ENCODE measurements at regions not wholly inside any gene's neighbourhood (a gene's known extent, or its start where the extent isn't known, plus 50 kb on each side); places are given as distances from the start of the nearest gene placed in this dataset.

DNA sequence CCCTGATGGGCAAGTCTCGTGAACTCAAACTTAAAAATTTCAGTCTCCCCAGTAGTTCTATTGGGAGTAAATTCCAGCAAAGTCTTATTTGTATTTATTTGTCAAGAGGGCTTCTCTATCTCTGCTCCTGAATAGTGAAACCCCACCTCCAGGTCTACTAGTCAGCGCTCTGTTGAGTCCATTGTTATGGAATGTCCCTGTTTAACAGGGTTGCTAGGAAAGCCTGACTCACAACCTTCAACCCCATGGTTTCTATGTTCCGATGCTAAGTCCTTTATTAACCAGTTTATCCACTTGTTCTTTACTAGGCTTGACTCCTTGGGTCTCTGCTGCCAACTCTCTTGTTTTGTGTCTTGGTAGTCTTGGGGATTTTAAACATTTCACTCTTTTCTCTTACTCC, 250.7 kb upstream of the MYOCD start:
- Histone ChIP-seq H3K27me3 (ENCODE audit: insufficient read depth, low read length, poor library complexity, severe bottlenecking) (no peaks in the 10 kb centered on the region), H3K9me3 (ENCODE audit: low read length) (no peaks in the 10 kb centered on the region), H3K27ac (ENCODE audit: low read depth, low read length) (no peak overlapping the region), H3K36me3 (ENCODE audit: insufficient read depth, low read length) (no peaks in the 10 kb centered on the region), H3K4me3 (ENCODE audit: low read length) (no peak overlapping the region), H3K4me1 (ENCODE audit: insufficient read depth, low read length) (no peaks in the 10 kb centered on the region)
- H3K36me3 Mint-ChIP-seq, result no peaks in the 10 kb centered on the region
- CTCF ChIA-PET, result no interaction called here
- POLR2A ChIA-PET, result no interaction called here
- no peak overlapping the region for H3K27ac Mint-ChIP-seq
- H3K9me3 Mint-ChIP-seq, result peaks cover 0 to 8% (median 6%) of the 10 kb centered on the region in 5 donors
- H3K4me3 Mint-ChIP-seq, result no peak overlapping the region
- H3K4me1 Mint-ChIP-seq, result no peaks in the 10 kb centered on the region
- DNase-seq, result no peak
- peaks cover 0 to 1% of the 10 kb centered on the region in 2 donors for H3K27me3 Mint-ChIP-seq

DNA sequence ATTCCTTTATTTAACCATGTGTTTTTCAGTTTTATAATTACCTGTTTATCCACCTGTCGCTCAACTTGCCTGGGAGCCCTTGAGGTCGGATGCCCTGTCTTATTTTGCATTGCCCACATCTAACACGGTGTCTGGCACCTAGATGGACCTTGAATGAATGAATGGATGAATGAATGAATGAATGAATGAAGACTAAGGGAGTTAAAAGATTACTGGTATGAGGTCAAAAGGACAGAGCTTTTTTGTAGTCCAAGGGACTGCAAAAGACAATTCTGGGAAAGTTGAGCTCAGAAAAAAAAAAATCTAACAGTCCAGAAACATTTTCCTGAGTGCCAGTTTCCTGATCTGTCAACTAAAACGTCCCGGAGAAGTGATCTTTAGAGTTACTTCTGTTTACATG, 244.6 kb upstream of the MYOCD start:
- POLR2A ChIA-PET, result no interaction called here
- Mint-ChIP-seq H3K36me3 (no peaks in the 10 kb centered on the region), H3K4me1 (no peaks in the 10 kb centered on the region)

DNA sequence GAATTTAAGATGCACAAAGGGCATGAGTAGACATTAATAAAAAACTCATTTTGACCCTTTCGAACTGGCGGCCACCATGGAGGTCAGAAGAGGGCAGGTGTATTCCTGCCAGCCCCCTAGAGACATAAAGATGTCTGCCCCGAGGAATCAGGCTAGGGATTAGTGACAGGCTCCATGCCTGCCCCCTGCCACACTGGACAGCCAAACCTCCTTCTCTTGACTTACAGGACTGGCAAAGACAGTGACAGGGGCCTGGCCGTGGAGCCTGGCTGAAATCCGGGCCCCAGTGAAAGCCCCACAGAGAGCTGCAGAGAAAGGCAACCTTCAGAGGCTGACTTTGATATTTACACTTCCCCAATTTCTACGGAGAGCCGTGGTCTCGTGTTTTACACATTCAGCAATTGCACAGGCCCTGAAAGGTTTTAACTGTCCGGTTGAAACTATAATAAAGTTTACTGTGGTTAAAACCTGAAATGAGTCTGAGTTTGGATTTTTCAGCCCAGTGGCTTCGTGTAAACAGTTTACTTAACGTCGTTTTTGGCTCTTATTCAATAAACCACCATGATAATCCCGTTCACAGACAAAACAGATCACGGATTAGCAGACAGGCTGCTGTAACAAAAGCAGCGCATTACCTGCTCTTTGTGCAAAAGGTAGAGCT, 243.9 kb upstream of the MYOCD start:
- DNase-seq, result no peak
- Mint-ChIP-seq H3K27ac (no peak overlapping the region), H3K36me3 (no peaks in the 10 kb centered on the region), H3K9me3 (peaks cover 6 to 19% (median 8%) of the 10 kb centered on the region in 5 donors), H3K4me1 (no peaks in the 10 kb centered on the region), H3K4me3 (no peak overlapping the region), H3K27me3 (peaks cover 0 to 1% of the 10 kb centered on the region in 2 donors)
- H3K27ac ChIP-seq (ENCODE audit: low read depth, low read length), result no peak overlapping the region
- H3K9me3 ChIP-seq (ENCODE audit: low read length), result no peaks in the 10 kb centered on the region
- no peak overlapping the region for H3K4me3 ChIP-seq (ENCODE audit: low read length)
- POLR2A ChIA-PET, result no interaction called here
- H3K36me3 ChIP-seq (ENCODE audit: insufficient read depth, low read length), result no peaks in the 10 kb centered on the region
- CTCF ChIA-PET, result no interaction called here
- H3K27me3 ChIP-seq (ENCODE audit: insufficient read depth, low read length, poor library complexity, severe bottlenecking), result no peaks in the 10 kb centered on the region
- H3K4me1 ChIP-seq (ENCODE audit: insufficient read depth, low read length), result no peaks in the 10 kb centered on the region

More for the DNA sequence above, 244.6 kb upstream of the MYOCD start:
- DNase-seq, result no peak
- H3K9me3 Mint-ChIP-seq, result peaks cover 4 to 19% (median 8%) of the 10 kb centered on the region in 5 donors
- Histone ChIP-seq H3K36me3 (ENCODE audit: insufficient read depth, low read length) (no peaks in the 10 kb centered on the region), H3K9me3 (ENCODE audit: low read length) (no peaks in the 10 kb centered on the region), H3K27me3 (ENCODE audit: insufficient read depth, low read length, poor library complexity, severe bottlenecking) (no peaks in the 10 kb centered on the region), H3K27ac (ENCODE audit: low read depth, low read length) (no peak overlapping the region), H3K4me3 (ENCODE audit: low read length) (no peak overlapping the region), H3K4me1 (ENCODE audit: insufficient read depth, low read length) (no peaks in the 10 kb centered on the region)
- CTCF ChIA-PET, result no interaction called here
- no peak overlapping the region for H3K4me3 Mint-ChIP-seq
- H3K27me3 Mint-ChIP-seq, result peaks cover 0 to 1% of the 10 kb centered on the region in 2 donors
- no peak overlapping the region for H3K27ac Mint-ChIP-seq

DNA sequence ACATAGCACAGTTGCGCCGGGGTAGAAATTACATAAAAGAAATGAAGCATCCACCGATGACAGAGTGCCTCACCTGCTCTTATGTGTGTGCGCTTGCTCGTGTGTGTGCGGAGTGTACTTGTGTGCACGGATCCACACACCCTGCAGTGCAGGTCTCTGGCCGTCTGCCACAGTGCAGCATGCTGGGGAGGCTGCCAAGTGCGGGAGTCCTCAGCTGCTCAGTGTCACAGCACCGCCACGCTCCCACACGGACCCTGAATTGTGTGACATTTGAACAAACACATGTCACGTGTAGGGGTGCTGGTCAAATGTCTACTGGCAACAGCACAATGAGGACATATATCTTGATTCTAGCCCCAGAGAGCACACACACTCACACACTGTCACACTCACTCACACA, 243.0 kb upstream of the MYOCD start:
- Histone ChIP-seq H3K36me3 (ENCODE audit: insufficient read depth, low read length) (no peaks in the 10 kb centered on the region), H3K27me3 (ENCODE audit: insufficient read depth, low read length, poor library complexity, severe bottlenecking) (no peaks in the 10 kb centered on the region), H3K27ac (ENCODE audit: low read depth, low read length) (no peak overlapping the region), H3K4me1 (ENCODE audit: insufficient read depth, low read length) (no peaks in the 10 kb centered on the region), H3K4me3 (ENCODE audit: low read length) (no peak overlapping the region), H3K9me3 (ENCODE audit: low read length) (no peaks in the 10 kb centered on the region)
- Mint-ChIP-seq H3K9me3 (peaks cover 6 to 19% (median 8%) of the 10 kb centered on the region in 5 donors), H3K36me3 (no peaks in the 10 kb centered on the region), H3K4me3 (no peak overlapping the region), H3K27me3 (peaks cover 0 to 1% of the 10 kb centered on the region in 2 donors), H3K27ac (no peak overlapping the region), H3K4me1 (no peaks in the 10 kb centered on the region)
- ChIA-PET CTCF (no interaction called here), POLR2A (no interaction called here)
- no peak for DNase-seq

DNA sequence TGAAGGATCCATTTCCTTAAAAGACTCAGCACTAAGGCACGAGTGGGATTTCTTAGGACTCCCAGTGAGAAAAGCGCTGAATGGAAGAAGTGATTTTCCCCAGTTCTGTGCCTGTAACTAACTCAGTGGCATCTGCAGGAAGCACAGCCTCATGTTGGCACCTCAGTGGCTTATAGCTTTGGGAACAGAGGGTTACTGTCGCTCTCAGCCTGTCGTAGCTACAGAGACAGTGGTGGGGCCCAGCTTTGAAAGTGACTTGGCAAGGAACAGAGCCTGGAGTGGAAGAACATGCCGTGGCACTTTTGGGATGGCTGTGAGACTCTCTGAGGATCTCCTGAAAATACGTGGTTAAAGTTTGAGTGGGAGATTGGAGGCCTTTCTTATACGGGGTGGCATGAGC, 242.4 kb upstream of the MYOCD start:
- H3K9me3 ChIP-seq (ENCODE audit: low read length), result no peaks in the 10 kb centered on the region
- no peak for DNase-seq
- no peak overlapping the region for H3K27ac Mint-ChIP-seq
- H3K36me3 Mint-ChIP-seq, result no peaks in the 10 kb centered on the region
- no peak overlapping the region for H3K4me3 ChIP-seq (ENCODE audit: low read length)
- H3K4me1 Mint-ChIP-seq, result no peaks in the 10 kb centered on the region
- ChIA-PET POLR2A (no interaction called here), CTCF (no interaction called here)
- H3K27me3 ChIP-seq (ENCODE audit: insufficient read depth, low read length, poor library complexity, severe bottlenecking), result no peaks in the 10 kb centered on the region
- H3K4me3 Mint-ChIP-seq, result no peak overlapping the region
- peaks cover 0 to 1% of the 10 kb centered on the region in 2 donors for H3K27me3 Mint-ChIP-seq
- H3K9me3 Mint-ChIP-seq, result peaks cover 4 to 19% (median 9%) of the 10 kb centered on the region in 5 donors
- H3K27ac ChIP-seq (ENCODE audit: low read depth, low read length), result no peak overlapping the region
- H3K4me1 ChIP-seq (ENCODE audit: insufficient read depth, low read length), result no peaks in the 10 kb centered on the region
- no peaks in the 10 kb centered on the region for H3K36me3 ChIP-seq (ENCODE audit: insufficient read depth, low read length)

DNA sequence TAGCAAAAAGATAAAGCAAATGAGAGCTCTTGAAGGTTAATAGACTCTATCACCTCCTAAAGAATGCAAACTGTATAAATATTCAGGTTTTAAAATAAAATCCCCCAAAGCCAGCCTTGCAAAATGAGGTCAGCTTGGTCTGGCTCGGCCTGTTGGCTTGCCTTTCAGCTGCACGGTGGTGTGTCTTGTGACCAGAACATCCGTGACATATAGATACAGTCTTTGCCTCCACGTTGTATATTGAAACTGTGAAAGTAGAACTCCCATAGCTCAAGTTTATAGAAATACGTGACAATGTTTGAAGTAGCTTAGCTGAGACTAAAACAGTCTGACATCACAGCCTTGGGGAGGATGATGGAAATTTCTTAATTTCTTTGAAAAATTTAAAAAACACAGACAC, 236.6 kb upstream of the MYOCD start:
- no peak overlapping the region for H3K27ac ChIP-seq (ENCODE audit: low read depth, low read length)
- Mint-ChIP-seq H3K27me3 (peaks cover 0 to 2% of the 10 kb centered on the region in 2 donors), H3K36me3 (no peaks in the 10 kb centered on the region), H3K9me3 (peaks cover 6 to 12% (median 8%) of the 10 kb centered on the region in 5 donors), H3K4me3 (no peak overlapping the region), H3K27ac (no peak overlapping the region), H3K4me1 (no peaks in the 10 kb centered on the region)
- POLR2A ChIA-PET, result no interaction called here
- no peak for DNase-seq
- CTCF ChIA-PET, result no interaction called here
- no peaks in the 10 kb centered on the region for H3K27me3 ChIP-seq (ENCODE audit: insufficient read depth, low read length, poor library complexity, severe bottlenecking)
- no peaks in the 10 kb centered on the region for H3K36me3 ChIP-seq (ENCODE audit: insufficient read depth, low read length)
- no peaks in the 10 kb centered on the region for H3K9me3 ChIP-seq (ENCODE audit: low read length)
- no peaks in the 10 kb centered on the region for H3K4me1 ChIP-seq (ENCODE audit: insufficient read depth, low read length)
- H3K4me3 ChIP-seq (ENCODE audit: low read length), result no peak overlapping the region

DNA sequence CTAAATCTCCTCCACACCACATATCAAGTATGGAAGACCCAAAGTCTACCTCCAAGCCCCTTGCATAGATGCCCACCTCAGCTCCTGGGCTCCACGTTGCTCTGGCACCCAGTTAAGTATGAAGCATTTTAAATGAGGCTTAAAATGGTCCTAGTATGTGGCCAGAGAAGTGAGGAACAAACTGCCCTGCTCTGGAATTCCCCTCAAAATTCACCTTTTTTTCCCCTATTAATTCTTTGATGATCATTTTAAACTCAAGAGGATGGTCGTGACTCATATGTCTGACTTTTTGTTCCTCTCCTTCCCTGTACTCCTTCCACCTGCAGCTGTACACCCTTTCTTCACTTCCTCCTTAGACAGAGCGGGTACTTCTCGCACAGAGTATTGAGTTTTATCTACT, 234.5 kb upstream of the MYOCD start:
- Histone ChIP-seq H3K4me3 (ENCODE audit: low read length) (no peak overlapping the region), H3K27ac (ENCODE audit: low read depth, low read length) (no peak overlapping the region), H3K9me3 (ENCODE audit: low read length) (no peaks in the 10 kb centered on the region), H3K36me3 (ENCODE audit: insufficient read depth, low read length) (no peaks in the 10 kb centered on the region), H3K27me3 (ENCODE audit: insufficient read depth, low read length, poor library complexity, severe bottlenecking) (no peaks in the 10 kb centered on the region), H3K4me1 (ENCODE audit: insufficient read depth, low read length) (no peaks in the 10 kb centered on the region)
- CTCF ChIA-PET, result no interaction called here
- H3K27me3 Mint-ChIP-seq, result peaks cover 0 to 2% of the 10 kb centered on the region in 2 donors
- no peak overlapping the region for H3K4me3 Mint-ChIP-seq
- no peaks in the 10 kb centered on the region for H3K4me1 Mint-ChIP-seq
- no peaks in the 10 kb centered on the region for H3K36me3 Mint-ChIP-seq
- H3K27ac Mint-ChIP-seq, result no peak overlapping the region
- DNase-seq, result no peak
- peaks cover 3 to 8% (median 6%) of the 10 kb centered on the region in 5 donors for H3K9me3 Mint-ChIP-seq
- POLR2A ChIA-PET, result no interaction called here

DNA sequence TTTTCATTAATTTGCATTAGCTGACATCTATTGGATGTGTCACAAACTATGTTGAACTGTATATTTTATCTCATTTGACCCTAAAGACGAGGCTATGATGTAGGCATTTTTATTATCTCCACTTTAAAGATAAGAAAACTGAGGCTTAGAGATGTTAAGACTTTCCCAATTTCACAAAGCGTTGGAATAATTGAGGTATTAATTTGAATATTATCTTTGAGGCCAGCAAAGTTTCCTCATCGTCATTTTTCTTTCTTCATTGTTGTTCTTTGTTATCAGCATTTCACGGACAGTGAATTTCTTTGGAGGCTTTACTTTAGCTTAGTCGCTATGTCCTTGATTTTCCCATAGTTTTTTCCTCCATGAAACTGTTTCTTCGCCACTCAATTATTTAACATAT, 227.5 kb upstream of the MYOCD start:
- Histone ChIP-seq H3K27ac (ENCODE audit: low read depth, low read length) (no peak overlapping the region), H3K36me3 (ENCODE audit: insufficient read depth, low read length) (no peaks in the 10 kb centered on the region), H3K27me3 (ENCODE audit: insufficient read depth, low read length, poor library complexity, severe bottlenecking) (no peaks in the 10 kb centered on the region), H3K4me3 (ENCODE audit: low read length) (no peak overlapping the region), H3K4me1 (ENCODE audit: insufficient read depth, low read length) (no peaks in the 10 kb centered on the region), H3K9me3 (ENCODE audit: low read length) (no peaks in the 10 kb centered on the region)
- ChIA-PET POLR2A (no interaction called here), CTCF (no interaction called here)
- Mint-ChIP-seq H3K27ac (no peak overlapping the region), H3K4me1 (no peaks in the 10 kb centered on the region), H3K4me3 (no peak overlapping the region), H3K9me3 (peaks cover 0 to 10% (median 6%) of the 10 kb centered on the region in 5 donors), H3K36me3 (no peaks in the 10 kb centered on the region), H3K27me3 (no peaks in the 10 kb centered on the region)
- DNase-seq, result no peak
